WTC11 (cell line): ENCODE measurements at regions not wholly inside any gene's neighbourhood (a gene's known extent, or its start where the extent isn't known, plus 50 kb on each side); places are given as distances from the start of the nearest gene placed in this dataset.

Experiments
- ATAC-seq: fragments of 200-7000 bp; cut with Tn5 transposase; 2 replicates; pipeline ENCODE4 v1.10.0; 2021; ENCODE audit warnings: mild to moderate bottlenecking, moderate library complexity
- CTCF ChIA-PET: fragments of 300-600 bp; sonication (Branson Sonifier 250); formaldehyde crosslinking; loops from one replicate; lab custom pipeline; 2021; ENCODE audit warnings: antibody characterized with exemption; lab: Charles Lee
- POLR2A ChIA-PET: fragments of 350-600 bp; sonication (Branson Sonifier 250); formaldehyde crosslinking; loops from one replicate; lab custom pipeline; 2021; ENCODE audit warnings: antibody characterized with exemption; lab: Charles Lee
- DNase-seq: peaks from one replicate; pipeline ENCODE4 v3.0.0; 2021; ENCODE audit warnings: low spot score
- H3K27ac Mint-ChIP-seq: 2 replicates; pipeline ENCODE4 v1.8.0; 2021; ENCODE audit warnings: mixed read lengths
- H3K27me3 Mint-ChIP-seq: 2 replicates; pipeline ENCODE4 v1.8.0; 2021; ENCODE audit warnings: low read depth, mild to moderate bottlenecking, moderate library complexity, mixed read lengths
- H3K36me3 Mint-ChIP-seq: 2 replicates; pipeline ENCODE4 v1.8.0; 2021; ENCODE audit warnings: mixed read lengths
- H3K4me1 Mint-ChIP-seq: 2 replicates; pipeline ENCODE4 v1.8.0; 2022; ENCODE audit warnings: mixed read lengths
- H3K4me3 Mint-ChIP-seq: 2 replicates; pipeline ENCODE4 v1.8.0; 2021; ENCODE audit warnings: mild to moderate bottlenecking, moderate library complexity, mixed read lengths
- H3K9me3 Mint-ChIP-seq: 2 replicates; pipeline ENCODE4 v1.8.0; 2021; ENCODE audit warnings: mixed read lengths
- AFF4 ChIP-seq: sonication (generic); formaldehyde crosslinking; IDR thresholded peaks from 2 replicates; pipeline ENCODE4 v1.8.1; 2023; ENCODE audit warnings: mild to moderate bottlenecking, missing genetic modification reagents, borderline replicate concordance
- CBFB ChIP-seq: sonication (generic); formaldehyde crosslinking; IDR thresholded peaks from 2 replicates; pipeline ENCODE4 v1.8.1; 2022; ENCODE audit warnings: mild to moderate bottlenecking, low read depth, missing genetic modification reagents
- CREM ChIP-seq: sonication (generic); formaldehyde crosslinking; IDR thresholded peaks from 2 replicates; pipeline ENCODE4 v1.8.1; 2022; ENCODE audit warnings: mild to moderate bottlenecking, missing genetic modification reagents, moderate library complexity
- CTCF ChIP-seq: fragments of 200-600 bp; IDR thresholded peaks from 2 replicates; pipeline ENCODE4 v1.8.0; 2022; ENCODE audit warnings: antibody characterized with exemption
- ETV6 ChIP-seq: sonication (generic); formaldehyde crosslinking; IDR thresholded peaks from 2 replicates; pipeline ENCODE4 v1.8.1; 2022; ENCODE audit warnings: mild to moderate bottlenecking, missing genetic modification reagents
- FOXK1 ChIP-seq: sonication (generic); formaldehyde crosslinking; IDR thresholded peaks from 2 replicates; pipeline ENCODE4 v1.8.0; 2022; ENCODE audit warnings: mild to moderate bottlenecking, moderate library complexity, missing genetic modification reagents
- FOXP1 ChIP-seq: sonication (generic); formaldehyde crosslinking; IDR thresholded peaks from 2 replicates; pipeline ENCODE4 v1.8.0; 2022; ENCODE audit warnings: missing genetic modification reagents, mild to moderate bottlenecking, moderate library complexity, borderline replicate concordance
- FOXP4 ChIP-seq: sonication (generic); formaldehyde crosslinking; IDR thresholded peaks from 2 replicates; pipeline ENCODE4 v1.8.0; 2022; ENCODE audit warnings: mild to moderate bottlenecking, missing genetic modification reagents
- JUN ChIP-seq: sonication (generic); formaldehyde crosslinking; IDR thresholded peaks from 2 replicates; pipeline ENCODE4 v1.8.0; 2023; ENCODE audit warnings: mild to moderate bottlenecking, missing genetic modification reagents
- KAT7 ChIP-seq: sonication (generic); formaldehyde crosslinking; IDR thresholded peaks from 2 replicates; pipeline ENCODE4 v1.8.1; 2023; ENCODE audit warnings: missing genetic modification reagents, mild to moderate bottlenecking, borderline replicate concordance
- NFATC4 ChIP-seq: fragments of 250-450 bp; sonication (Bioruptor Pico); IDR thresholded peaks from 2 replicates; pipeline ENCODE4 v1.9.0; 2021; ENCODE audit warnings: mild to moderate bottlenecking
- NFE2L1 ChIP-seq: sonication (generic); formaldehyde crosslinking; IDR thresholded peaks from 2 replicates; pipeline ENCODE4 v1.8.1; 2023; ENCODE audit warnings: missing genetic modification reagents
- ZNF232 ChIP-seq: sonication (generic); formaldehyde crosslinking; IDR thresholded peaks from 2 replicates; pipeline ENCODE4 v1.8.0; 2022; ENCODE audit warnings: mild to moderate bottlenecking, missing genetic modification reagents
- ZNF416 ChIP-seq: fragments of 250-450 bp; sonication (Bioruptor Pico); IDR thresholded peaks from 2 replicates; pipeline ENCODE4 v1.9.0; 2021; ENCODE audit warnings: mild to moderate bottlenecking, inconsistent platforms
- ZNF423 ChIP-seq: fragments of 250-450 bp; sonication (Bioruptor Pico); IDR thresholded peaks from 2 replicates; pipeline ENCODE4 v2.1.2; 2022; ENCODE audit warnings: mild to moderate bottlenecking, moderate library complexity
- ZNF532 ChIP-seq: fragments of 250-450 bp; sonication (Bioruptor Pico); IDR thresholded peaks from 2 replicates; pipeline ENCODE4 v1.9.0; 2021; ENCODE audit warnings: mild to moderate bottlenecking, borderline replicate concordance
- TF ChIP-seq, protein P1 (sequence below): sonication (generic); formaldehyde crosslinking; IDR thresholded peaks from 2 replicates; pipeline ENCODE4 v1.8.1; 2023; ENCODE audit warnings: mild to moderate bottlenecking, missing genetic modification reagents, moderate library complexity
- TF ChIP-seq, protein P2 (sequence below): sonication (generic); formaldehyde crosslinking; IDR thresholded peaks from 2 replicates; pipeline ENCODE4 v1.8.0; 2022; ENCODE audit warnings: mild to moderate bottlenecking, missing genetic modification reagents
- TF ChIP-seq, protein P3 (sequence below): sonication (generic); formaldehyde crosslinking; IDR thresholded peaks from 2 replicates; pipeline ENCODE4 v1.8.0; 2022; ENCODE audit warnings: mild to moderate bottlenecking, missing genetic modification reagents
- TF ChIP-seq, protein P4 (sequence below): sonication (generic); formaldehyde crosslinking; IDR thresholded peaks from 2 replicates; pipeline ENCODE4 v1.8.0; 2022; ENCODE audit warnings: missing genetic modification reagents

DNA sequence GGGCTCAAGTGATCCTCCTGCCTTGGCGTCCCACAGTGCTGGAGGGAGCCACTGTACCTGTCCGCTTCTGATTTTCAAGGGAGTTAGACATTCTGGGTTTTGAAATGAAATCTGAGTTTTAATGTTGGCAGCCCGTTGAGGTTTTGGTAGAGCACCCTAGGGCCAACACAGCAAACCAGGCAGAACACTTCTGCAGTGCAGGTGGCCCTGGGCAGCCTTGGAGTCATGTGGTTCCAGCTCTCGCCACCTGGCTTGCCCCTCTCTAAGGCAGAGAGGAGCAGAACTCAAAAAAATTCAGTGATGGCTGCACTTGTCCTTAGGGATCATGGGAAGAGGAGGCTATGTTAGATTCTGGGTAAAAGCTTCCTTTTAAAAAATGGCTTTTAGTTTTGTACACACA, 74.9 kb downstream of the CLDN34 start:
- no peaks in the 10 kb centered on the region for H3K36me3 Mint-ChIP-seq
- H3K27me3 Mint-ChIP-seq = no peaks in the 10 kb centered on the region
- CTCF ChIA-PET = interaction anchor here (1.1 to 1.2 kb wide), 2 partner anchors 19 to 288 kb away, joined by 3 read pairs; no protein-coding TSS in a partner anchor

More for the DNA sequence above, 74.9 kb downstream of the CLDN34 start:
- ATAC-seq = no peak
- Mint-ChIP-seq H3K27ac (no peak overlapping the region), H3K4me1 (peaks cover 64% of the 10 kb centered on the region), H3K9me3 (no peaks in the 10 kb centered on the region), H3K4me3 (no peak overlapping the region)
- POLR2A ChIA-PET = no interaction called here
- no peak for DNase-seq
- TF ChIP-seq, protein P1, sequence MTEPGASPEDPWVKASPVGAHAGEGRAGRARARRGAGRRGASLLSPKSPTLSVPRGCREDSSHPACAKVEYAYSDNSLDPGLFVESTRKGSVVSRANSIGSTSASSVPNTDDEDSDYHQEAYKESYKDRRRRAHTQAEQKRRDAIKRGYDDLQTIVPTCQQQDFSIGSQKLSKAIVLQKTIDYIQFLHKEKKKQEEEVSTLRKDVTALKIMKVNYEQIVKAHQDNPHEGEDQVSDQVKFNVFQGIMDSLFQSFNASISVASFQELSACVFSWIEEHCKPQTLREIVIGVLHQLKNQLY (CRISPR knock-in tag) = no peak
- TF ChIP-seq ETV6 (CRISPR knock-in tag) (no peak), NFATC4 (CRISPR knock-in tag) (no peak), JUN (CRISPR knock-in tag) (no peak), FOXK1 (CRISPR knock-in tag) (no peak), KAT7 (no peak), ZNF532 (CRISPR knock-in tag) (no peak), CTCF (no peak), AFF4 (CRISPR knock-in tag) (no peak), FOXP1 (no peak), CREM (CRISPR knock-in tag) (no peak), FOXP4 (no peak), ZNF232 (CRISPR knock-in tag) (no peak), ZNF423 (no peak), ZNF416 (CRISPR knock-in tag) (no peak), NFE2L1 (CRISPR knock-in tag) (no peak), CBFB (CRISPR knock-in tag) (no peak)
- TF ChIP-seq, protein P2, sequence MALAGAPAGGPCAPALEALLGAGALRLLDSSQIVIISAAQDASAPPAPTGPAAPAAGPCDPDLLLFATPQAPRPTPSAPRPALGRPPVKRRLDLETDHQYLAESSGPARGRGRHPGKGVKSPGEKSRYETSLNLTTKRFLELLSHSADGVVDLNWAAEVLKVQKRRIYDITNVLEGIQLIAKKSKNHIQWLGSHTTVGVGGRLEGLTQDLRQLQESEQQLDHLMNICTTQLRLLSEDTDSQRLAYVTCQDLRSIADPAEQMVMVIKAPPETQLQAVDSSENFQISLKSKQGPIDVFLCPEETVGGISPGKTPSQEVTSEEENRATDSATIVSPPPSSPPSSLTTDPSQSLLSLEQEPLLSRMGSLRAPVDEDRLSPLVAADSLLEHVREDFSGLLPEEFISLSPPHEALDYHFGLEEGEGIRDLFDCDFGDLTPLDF (CRISPR knock-in tag) = no peak
- TF ChIP-seq, protein P3, sequence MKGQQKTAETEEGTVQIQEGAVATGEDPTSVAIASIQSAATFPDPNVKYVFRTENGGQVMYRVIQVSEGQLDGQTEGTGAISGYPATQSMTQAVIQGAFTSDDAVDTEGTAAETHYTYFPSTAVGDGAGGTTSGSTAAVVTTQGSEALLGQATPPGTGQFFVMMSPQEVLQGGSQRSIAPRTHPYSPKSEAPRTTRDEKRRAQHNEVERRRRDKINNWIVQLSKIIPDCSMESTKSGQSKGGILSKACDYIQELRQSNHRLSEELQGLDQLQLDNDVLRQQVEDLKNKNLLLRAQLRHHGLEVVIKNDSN (CRISPR knock-in tag) = no peak
- TF ChIP-seq, protein P4, sequence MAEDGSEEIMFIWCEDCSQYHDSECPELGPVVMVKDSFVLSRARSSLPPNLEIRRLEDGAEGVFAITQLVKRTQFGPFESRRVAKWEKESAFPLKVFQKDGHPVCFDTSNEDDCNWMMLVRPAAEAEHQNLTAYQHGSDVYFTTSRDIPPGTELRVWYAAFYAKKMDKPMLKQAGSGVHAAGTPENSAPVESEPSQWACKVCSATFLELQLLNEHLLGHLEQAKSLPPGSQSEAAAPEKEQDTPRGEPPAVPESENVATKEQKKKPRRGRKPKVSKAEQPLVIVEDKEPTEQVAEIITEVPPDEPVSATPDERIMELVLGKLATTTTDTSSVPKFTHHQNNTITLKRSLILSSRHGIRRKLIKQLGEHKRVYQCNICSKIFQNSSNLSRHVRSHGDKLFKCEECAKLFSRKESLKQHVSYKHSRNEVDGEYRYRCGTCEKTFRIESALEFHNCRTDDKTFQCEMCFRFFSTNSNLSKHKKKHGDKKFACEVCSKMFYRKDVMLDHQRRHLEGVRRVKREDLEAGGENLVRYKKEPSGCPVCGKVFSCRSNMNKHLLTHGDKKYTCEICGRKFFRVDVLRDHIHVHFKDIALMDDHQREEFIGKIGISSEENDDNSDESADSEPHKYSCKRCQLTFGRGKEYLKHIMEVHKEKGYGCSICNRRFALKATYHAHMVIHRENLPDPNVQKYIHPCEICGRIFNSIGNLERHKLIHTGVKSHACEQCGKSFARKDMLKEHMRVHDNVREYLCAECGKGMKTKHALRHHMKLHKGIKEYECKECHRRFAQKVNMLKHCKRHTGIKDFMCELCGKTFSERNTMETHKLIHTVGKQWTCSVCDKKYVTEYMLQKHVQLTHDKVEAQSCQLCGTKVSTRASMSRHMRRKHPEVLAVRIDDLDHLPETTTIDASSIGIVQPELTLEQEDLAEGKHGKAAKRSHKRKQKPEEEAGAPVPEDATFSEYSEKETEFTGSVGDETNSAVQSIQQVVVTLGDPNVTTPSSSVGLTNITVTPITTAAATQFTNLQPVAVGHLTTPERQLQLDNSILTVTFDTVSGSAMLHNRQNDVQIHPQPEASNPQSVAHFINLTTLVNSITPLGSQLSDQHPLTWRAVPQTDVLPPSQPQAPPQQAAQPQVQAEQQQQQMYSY = no peak
